H9 (cell line): ENCODE measurements at regions not wholly inside any gene's neighbourhood (a gene's known extent, or its start where the extent isn't known, plus 50 kb on each side); places are given as distances from the start of the nearest gene placed in this dataset.

Experiments
- DNase-seq: peaks from one replicate; pipeline ENCODE4 v3.0.0-alpha.2; 2017
- H2AFZ ChIP-seq: one replicate; pipeline ENCODE4 v1.6.1; 2013; ENCODE audit warnings: mild to moderate bottlenecking, low read length, control low read depth, moderate library complexity
- H2AK5ac ChIP-seq: 2 replicates; pipeline ENCODE4 v1.6.1; 2013; ENCODE audit warnings: low read length, control low read depth, mixed read lengths; ENCODE audit not compliant: insufficient read length
- H2BK120ac ChIP-seq: one replicate; pipeline ENCODE4 v1.6.1; 2013; ENCODE audit warnings: low read depth, mild to moderate bottlenecking, low read length, control low read depth, inconsistent platforms; ENCODE audit not compliant: poor library complexity, severe bottlenecking
- H2BK12ac ChIP-seq: 2 replicates; pipeline ENCODE4 v1.6.1; 2013; ENCODE audit warnings: low read length, control low read depth, mixed read lengths, low read depth; ENCODE audit not compliant: insufficient read length
- H2BK15ac ChIP-seq: 2 replicates; pipeline ENCODE4 v1.6.1; 2013; ENCODE audit warnings: low read depth, low read length, control low read depth
- H2BK20ac ChIP-seq: one replicate; pipeline ENCODE4 v1.6.1; 2013; ENCODE audit warnings: low read depth, mild to moderate bottlenecking, low read length, control low read depth, inconsistent platforms; ENCODE audit not compliant: poor library complexity, severe bottlenecking
- H2BK5ac ChIP-seq: 2 replicates; pipeline ENCODE4 v1.6.1; 2013; ENCODE audit warnings: low read length, control low read depth, mixed read lengths; ENCODE audit not compliant: insufficient read length
- H3K14ac ChIP-seq: 2 replicates; pipeline ENCODE4 v1.6.1; 2013; ENCODE audit warnings: low read length, control low read depth; ENCODE audit not compliant: insufficient read depth
- H3K18ac ChIP-seq: 2 replicates; pipeline ENCODE4 v1.6.1; 2013; ENCODE audit warnings: low read depth, mild to moderate bottlenecking, mixed read lengths, low read length, control low read depth; ENCODE audit not compliant: insufficient read length
- H3K23ac ChIP-seq: 2 replicates; pipeline ENCODE4 v1.6.1; 2013; ENCODE audit warnings: low read length, control low read depth, mixed read lengths, low read depth; ENCODE audit not compliant: insufficient read length
- H3K23me2 ChIP-seq: 2 replicates; pipeline ENCODE4 v1.6.1; 2013; ENCODE audit warnings: low read depth, mild to moderate bottlenecking, mixed read lengths, low read length, control low read depth; ENCODE audit not compliant: insufficient read length, poor library complexity, severe bottlenecking
- H3K27ac ChIP-seq: 2 replicates; pipeline ENCODE4 v1.5.1; 2013; ENCODE audit warnings: low read length, control low read depth, mixed read lengths, low read depth; ENCODE audit not compliant: insufficient read length
- H3K27me3 ChIP-seq: 2 replicates; pipeline ENCODE4 v1.6.1; 2013; ENCODE audit warnings: low read length, control low read depth, inconsistent platforms; ENCODE audit not compliant: insufficient read depth
- H3K4ac ChIP-seq: 2 replicates; pipeline ENCODE4 v1.6.1; 2013; ENCODE audit warnings: low read depth, mild to moderate bottlenecking, control low read depth, inconsistent platforms, low read length, moderate library complexity
- H3K4me1 ChIP-seq: 2 replicates; pipeline ENCODE4 v1.6.1; 2013; ENCODE audit warnings: low read length, control low read depth, inconsistent platforms; ENCODE audit not compliant: insufficient read depth
- H3K4me2 ChIP-seq: 2 replicates; pipeline ENCODE4 v1.6.1; 2013; ENCODE audit warnings: low read length, control low read depth, mixed read lengths; ENCODE audit not compliant: insufficient read length, insufficient read depth
- H3K56ac ChIP-seq: 2 replicates; pipeline ENCODE4 v1.6.1; 2013; ENCODE audit warnings: low read depth, mild to moderate bottlenecking, mixed read lengths, low read length, control low read depth; ENCODE audit not compliant: insufficient read length
- H3K79me1 ChIP-seq: 2 replicates; pipeline ENCODE4 v1.6.1; 2013; ENCODE audit warnings: low read depth, mild to moderate bottlenecking, moderate library complexity, low read length, control low read depth, inconsistent platforms; ENCODE audit not compliant: insufficient read depth, poor library complexity, severe bottlenecking
- H3K79me2 ChIP-seq: 2 replicates; pipeline ENCODE4 v1.6.1; 2013; ENCODE audit warnings: low read length, control low read depth, inconsistent platforms; ENCODE audit not compliant: insufficient read depth
- H3K9ac ChIP-seq: 2 replicates; pipeline ENCODE4 v1.6.1; 2013; ENCODE audit warnings: low read length, control low read depth, mixed read lengths; ENCODE audit not compliant: insufficient read length; ENCODE audit errors: extremely low read depth
- H3K9me3 ChIP-seq: one replicate; pipeline ENCODE4 v1.6.1; 2013; ENCODE audit warnings: low read depth, low read length, inconsistent platforms; ENCODE audit not compliant: control insufficient read depth
- H3T11ph ChIP-seq: one replicate; pipeline ENCODE4 v1.6.1; 2013; ENCODE audit warnings: mild to moderate bottlenecking, low read length, control low read depth, inconsistent platforms
- H4K20me1 ChIP-seq: one replicate; pipeline ENCODE4 v1.6.1; 2013; ENCODE audit not compliant: control insufficient read depth, insufficient read length, insufficient read depth
- H4K5ac ChIP-seq: 2 replicates; pipeline ENCODE4 v1.6.1; 2013; ENCODE audit warnings: low read depth, mild to moderate bottlenecking, mixed read lengths, low read length, control low read depth; ENCODE audit not compliant: insufficient read length
- H4K8ac ChIP-seq: replicated peaks from 2 replicates; pipeline ENCODE4 v1.6.1; 2013; ENCODE audit warnings: low read length, control low read depth, mixed read lengths, low read depth; ENCODE audit not compliant: insufficient read length
- H4K91ac ChIP-seq: 2 replicates; pipeline ENCODE4 v1.6.1; 2013; ENCODE audit warnings: low read depth, mild to moderate bottlenecking, moderate library complexity, mixed read lengths, low read length, control low read depth; ENCODE audit not compliant: insufficient read length
- H3K27ac Mint-ChIP-seq, 3 experiments: 2 replicates in 2 of 3; 3 replicates in 1 of 3; pipeline ENCODE4 v1.8.0; 2020 to 2021; ENCODE audit warnings: mixed read lengths in 3 of 3, mild to moderate bottlenecking in 1 of 3, moderate library complexity in 1 of 3
- H3K27me3 Mint-ChIP-seq: 2 replicates; pipeline ENCODE4 v1.8.0; 2021; ENCODE audit warnings: low read depth, mild to moderate bottlenecking, moderate library complexity, mixed read lengths
- H3K36me3 Mint-ChIP-seq, 3 experiments: 2 replicates in 2 of 3; 3 replicates in 1 of 3; pipeline ENCODE4 v1.8.0; 2020 to 2021; ENCODE audit warnings: low read depth in 3 of 3, mixed read lengths in 3 of 3; ENCODE audit not compliant: insufficient read depth in 1 of 3
- H3K4me1 Mint-ChIP-seq, 2 experiments: 2 replicates each; pipeline ENCODE4 v1.8.0; 2020; ENCODE audit warnings: mixed read lengths in 2 of 2
- H3K4me3 Mint-ChIP-seq, 2 experiments: 2 replicates in 1 of 2; 3 replicates in 1 of 2; pipeline ENCODE4 v1.8.0; 2020 to 2021; ENCODE audit warnings: mild to moderate bottlenecking in 2 of 2, mixed read lengths in 2 of 2, moderate library complexity in 1 of 2
- H3K9me3 Mint-ChIP-seq, 2 experiments: 2 replicates in 1 of 2; 3 replicates in 1 of 2; pipeline ENCODE4 v1.8.0; 2020; ENCODE audit warnings: mild to moderate bottlenecking in 2 of 2, mixed read lengths in 2 of 2, moderate library complexity in 1 of 2
- CTCF ChIP-seq: fragments of 200-600 bp; sonication (generic); conservative IDR thresholded peaks from 3 replicates; pipeline ENCODE4 v1.8.0; 2021; ENCODE audit warnings: antibody characterized with exemption, mild to moderate bottlenecking
- WGBS: extraction: QIAGEN DNeasy Blood & Tissue Kit; methylation state at CpG from one replicate; pipeline ENCODE4 v1.1.7; 2013; ENCODE audit warnings: missing lambda C conversion rate, low lambda C conversion rate, mixed read lengths; ENCODE audit not compliant: insufficient read length; ENCODE audit errors: extremely low coverage; 5-methylcytosine and 5-hydroxymethylcytosine counted together

GRCh38 chr1:209203533-209203895 is 380.0 kb upstream of the CAMK1G start:
- TF ChIP-seq CTCF, result no peak
- no peak overlapping the region for H3K4me2 ChIP-seq
- H3K9me3 ChIP-seq, result no peaks in the 10 kb centered on the region
- H4K91ac ChIP-seq, result no peak overlapping the region
- H3K27me3 Mint-ChIP-seq, result peaks cover 7% of the 10 kb centered on the region
- no peak overlapping the region for H3K27ac Mint-ChIP-seq
- H4K20me1 ChIP-seq, result no peaks in the 10 kb centered on the region
- no peak overlapping the region for H3K18ac ChIP-seq
- peaks cover 9% of the 10 kb centered on the region; the same call in 1 of the 2 replicates for H3K4me1 ChIP-seq
- no peak overlapping the region for H3K4me3 Mint-ChIP-seq
- WGBS, result no CpG with 5 or more reads among the region's 7 CpGs
- peaks cover 45 to 48% of the 10 kb centered on the region in 2 experiments for H3K4me1 Mint-ChIP-seq
- H3K79me2 ChIP-seq, result no peaks in the 10 kb centered on the region
- 0 out of 7 replicates have a peak, but pooled peaks cover 0 to under 1% (median 0%) of the 10 kb centered on the region in 3 experiments for H3K36me3 Mint-ChIP-seq
- H3T11ph ChIP-seq, result no peak overlapping the region
- H3K23me2 ChIP-seq, result peaks cover 6% of the 10 kb centered on the region
- no peak overlapping the region for H2BK20ac ChIP-seq
- no peak overlapping the region for H3K4ac ChIP-seq
- no peak overlapping the region for H3K9ac ChIP-seq
- no peak overlapping the region for H2AFZ ChIP-seq
- H2BK15ac ChIP-seq, result no peak overlapping the region
- H4K5ac ChIP-seq, result no peak overlapping the region
- no peak overlapping the region for H3K14ac ChIP-seq
- H2BK12ac ChIP-seq, result no peak overlapping the region
- no peak overlapping the region for H2AK5ac ChIP-seq
- no peak overlapping the region for H2BK5ac ChIP-seq
- H3K27ac ChIP-seq, result no peak overlapping the region
- no peak overlapping the region for H3K56ac ChIP-seq
- no peak overlapping the region for H4K8ac ChIP-seq
- H3K79me1 ChIP-seq, result no peaks in the 10 kb centered on the region
- H3K9me3 Mint-ChIP-seq, result no peaks in the 10 kb centered on the region
- no peak overlapping the region for H2BK120ac ChIP-seq
- H3K27me3 ChIP-seq, result no peaks in the 10 kb centered on the region
- DNase-seq, result no peak
- H3K23ac ChIP-seq, result no peak overlapping the region
